ENCODE measurements at regions not wholly inside any gene's neighbourhood (a gene's known extent, or its start where the extent isn't known, plus 50 kb on each side); places are given as distances from the start of the nearest gene placed in this dataset.

GRCh38 chr12:68489273-68489672 lies 121.4 kb upstream of the RAP1B start:
- Mint-ChIP-seq H3K9me3 (no peaks in the 10 kb centered on the region), H3K4me1 (no peaks in the 10 kb centered on the region), H3K36me3 (ENCODE audit: low read depth) (no peaks in the 10 kb centered on the region), H3K4me3 (no peak overlapping the region), H3K27me3 (no peaks in the 10 kb centered on the region), H3K27ac (no peak overlapping the region)
- no peak for DNase-seq
- no peak for ATAC-seq (ENCODE audit: low read depth)
- TF ChIP-seq, protein P1, sequence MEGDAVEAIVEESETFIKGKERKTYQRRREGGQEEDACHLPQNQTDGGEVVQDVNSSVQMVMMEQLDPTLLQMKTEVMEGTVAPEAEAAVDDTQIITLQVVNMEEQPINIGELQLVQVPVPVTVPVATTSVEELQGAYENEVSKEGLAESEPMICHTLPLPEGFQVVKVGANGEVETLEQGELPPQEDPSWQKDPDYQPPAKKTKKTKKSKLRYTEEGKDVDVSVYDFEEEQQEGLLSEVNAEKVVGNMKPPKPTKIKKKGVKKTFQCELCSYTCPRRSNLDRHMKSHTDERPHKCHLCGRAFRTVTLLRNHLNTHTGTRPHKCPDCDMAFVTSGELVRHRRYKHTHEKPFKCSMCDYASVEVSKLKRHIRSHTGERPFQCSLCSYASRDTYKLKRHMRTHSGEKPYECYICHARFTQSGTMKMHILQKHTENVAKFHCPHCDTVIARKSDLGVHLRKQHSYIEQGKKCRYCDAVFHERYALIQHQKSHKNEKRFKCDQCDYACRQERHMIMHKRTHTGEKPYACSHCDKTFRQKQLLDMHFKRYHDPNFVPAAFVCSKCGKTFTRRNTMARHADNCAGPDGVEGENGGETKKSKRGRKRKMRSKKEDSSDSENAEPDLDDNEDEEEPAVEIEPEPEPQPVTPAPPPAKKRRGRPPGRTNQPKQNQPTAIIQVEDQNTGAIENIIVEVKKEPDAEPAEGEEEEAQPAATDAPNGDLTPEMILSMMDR (IDR thresholded peaks at IDR 0.05), result no peak
- ChIA-PET POLR2A (no interaction called here), CTCF (no interaction called here)
- intact Hi-C loops (cut with micrococcal nuclease), result no loop called here

- CTCF ChIA-PET, result no interaction called here
- H3K4me1 Mint-ChIP-seq, result no peaks in the 10 kb centered on the region
- no peak overlapping the region for H3K27ac Mint-ChIP-seq
- DNase-seq (no peak), ATAC-seq (ENCODE audit: low read depth) (no peak)
- no peaks in the 10 kb centered on the region for H3K27me3 Mint-ChIP-seq
- POLR2A ChIA-PET, result interaction anchor here (0.6 kb wide), 1 partner anchor 134 kb away, joined by 3 read pairs; no protein-coding TSS in a partner anchor
- intact Hi-C loops (cut with micrococcal nuclease), result no loop called here
- H3K36me3 Mint-ChIP-seq (ENCODE audit: low read depth), result no peaks in the 10 kb centered on the region
- TF ChIP-seq, protein P1 (IDR thresholded peaks at IDR 0.05), result no peak
- no peak overlapping the region for H3K4me3 Mint-ChIP-seq
- no peaks in the 10 kb centered on the region for H3K9me3 Mint-ChIP-seq
Observed at GRCh38 chr12:68490476-68490875, 120.2 kb upstream of the RAP1B start.

DNA sequence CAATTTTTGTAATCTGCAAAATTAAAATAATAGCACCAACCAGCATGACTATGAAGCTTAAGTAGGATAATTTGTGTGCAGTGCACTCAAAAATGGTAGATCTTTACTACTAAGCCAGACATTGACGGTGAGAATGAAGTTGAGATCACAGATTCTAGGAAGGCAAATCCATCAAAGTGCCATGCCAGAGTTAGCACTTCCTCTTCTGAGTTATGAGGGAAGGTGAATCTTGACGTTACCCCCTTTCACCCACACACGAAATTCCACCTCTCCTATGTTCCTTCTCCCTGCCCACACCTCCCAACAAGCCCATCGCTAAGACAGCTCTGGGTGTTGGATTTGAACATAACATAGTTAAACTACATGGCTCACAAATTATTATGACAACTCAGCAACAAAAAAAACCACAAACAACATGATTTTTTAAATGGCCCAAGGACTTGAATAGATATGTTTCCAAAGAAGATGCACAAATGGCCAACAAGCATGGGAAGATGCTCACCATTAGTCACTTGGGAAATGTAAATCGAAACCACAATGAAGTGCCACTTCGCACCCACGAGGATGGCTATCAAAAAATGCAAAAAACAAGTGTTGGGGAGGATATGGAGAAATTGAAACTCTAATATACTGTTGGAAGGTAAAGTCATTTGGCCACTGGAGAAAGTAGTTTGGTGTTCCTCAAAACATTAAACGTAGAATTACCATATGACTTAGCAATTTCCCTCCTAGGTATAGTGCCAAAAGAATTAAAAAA lies 119.3 kb upstream of the RAP1B start:
- H3K4me3 Mint-ChIP-seq, result no peak overlapping the region
- no peak for ATAC-seq (ENCODE audit: low read depth)
- no peak overlapping the region for H3K27ac Mint-ChIP-seq
- no peaks in the 10 kb centered on the region for H3K27me3 Mint-ChIP-seq
- intact Hi-C loops (cut with micrococcal nuclease), result no loop called here
- ChIA-PET CTCF (no interaction called here), POLR2A (no interaction called here)
- H3K4me1 Mint-ChIP-seq, result no peaks in the 10 kb centered on the region
- TF ChIP-seq, protein P1 (IDR thresholded peaks at IDR 0.05), result no peak
- no peak for DNase-seq
- no peaks in the 10 kb centered on the region for H3K9me3 Mint-ChIP-seq
- no peaks in the 10 kb centered on the region for H3K36me3 Mint-ChIP-seq (ENCODE audit: low read depth)

DNA sequence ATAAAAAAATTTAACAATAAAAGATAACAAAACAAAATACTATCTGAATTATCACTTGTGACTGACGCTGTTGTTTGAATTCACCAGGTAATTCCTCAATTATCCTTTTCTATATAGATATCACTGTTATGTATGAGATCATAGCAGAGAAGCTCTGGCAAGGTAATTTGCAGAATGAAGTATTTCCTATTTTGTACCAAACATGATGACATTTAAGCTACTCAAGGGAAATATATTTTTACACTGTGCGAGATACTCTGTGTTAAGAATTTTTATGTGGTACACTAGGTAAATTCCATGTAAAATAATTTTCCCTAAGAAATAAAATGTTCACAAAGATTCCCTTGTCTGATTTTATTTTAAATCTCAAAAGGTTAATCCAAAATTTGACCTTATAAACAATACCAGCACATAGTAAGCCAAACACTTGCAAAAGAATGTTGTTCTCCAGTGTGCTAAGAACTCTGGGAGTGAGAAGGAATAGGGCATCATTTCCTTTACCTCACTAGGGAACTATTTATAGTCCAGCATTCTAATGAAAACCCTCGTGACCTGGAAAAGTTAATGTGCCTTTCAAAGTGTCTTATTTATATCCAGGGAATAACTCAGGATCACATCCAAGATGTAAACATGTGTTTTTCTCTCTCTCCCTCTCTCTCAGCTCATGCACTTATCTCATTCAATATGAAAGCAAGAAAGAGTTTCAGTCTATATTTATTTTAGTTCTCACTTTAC lies 115.2 kb upstream of the RAP1B start:
- TF ChIP-seq, protein P1 (IDR thresholded peaks at IDR 0.05), result no peak
- no peak for DNase-seq
- no peak overlapping the region for H3K4me3 Mint-ChIP-seq
- CTCF ChIA-PET, result no interaction called here
- peaks cover 11% of the 10 kb centered on the region for H3K27me3 Mint-ChIP-seq
- intact Hi-C loops (cut with micrococcal nuclease), result no loop called here
- no peaks in the 10 kb centered on the region for H3K9me3 Mint-ChIP-seq
- H3K4me1 Mint-ChIP-seq, result peaks cover 10% of the 10 kb centered on the region
- H3K36me3 Mint-ChIP-seq (ENCODE audit: low read depth), result no peaks in the 10 kb centered on the region
- no peak for ATAC-seq (ENCODE audit: low read depth)
- no peak overlapping the region for H3K27ac Mint-ChIP-seq
- POLR2A ChIA-PET, result no interaction called here

DNA sequence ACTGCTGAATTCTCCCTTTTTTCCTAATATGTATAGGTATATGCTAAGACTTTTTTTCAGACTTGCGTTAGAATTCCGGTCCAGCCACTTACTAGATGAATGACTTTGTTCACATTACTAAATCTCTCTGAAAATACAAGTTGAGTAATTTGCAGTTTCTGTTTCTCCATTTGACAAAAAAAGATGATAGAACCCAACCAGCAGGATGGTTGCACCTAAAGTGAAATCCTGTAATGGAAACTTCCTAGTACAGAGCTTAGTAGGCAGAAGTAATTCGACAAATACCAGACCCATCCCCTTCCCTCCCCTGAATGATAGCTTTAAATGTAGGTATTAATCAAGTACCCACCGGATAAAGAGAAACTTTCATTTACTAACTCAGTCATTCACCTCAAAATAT lies 113.6 kb upstream of the RAP1B start:
- DNase-seq, result no peak
- ATAC-seq (ENCODE audit: low read depth), result no peak
- POLR2A ChIA-PET, result interaction anchor here (0.5 kb wide), 1 partner anchor 327 kb away, joined by 4 read pairs; no protein-coding TSS in a partner anchor
- H3K9me3 Mint-ChIP-seq, result no peaks in the 10 kb centered on the region
- no peak overlapping the region for H3K4me3 Mint-ChIP-seq
- H3K36me3 Mint-ChIP-seq (ENCODE audit: low read depth), result no peaks in the 10 kb centered on the region
- peaks cover 10% of the 10 kb centered on the region for H3K4me1 Mint-ChIP-seq
- intact Hi-C loops (cut with micrococcal nuclease), result no loop called here
- TF ChIP-seq, protein P1 (IDR thresholded peaks at IDR 0.05), result no peak
- peaks cover 11% of the 10 kb centered on the region for H3K27me3 Mint-ChIP-seq
- CTCF ChIA-PET, result no interaction called here
- no peak overlapping the region for H3K27ac Mint-ChIP-seq
